HG02763 (cell line): ENCODE measurements at regions not wholly inside any gene's neighbourhood (a gene's known extent, or its start where the extent isn't known, plus 50 kb on each side); places are given as distances from the start of the nearest gene placed in this dataset.

Experiments
- ATAC-seq: cut with Tn5 transposase; IDR thresholded peaks from one replicate; pipeline ENCODE4 v1.9.1; 2021; ENCODE audit warnings: mild to moderate bottlenecking, moderate library complexity; ENCODE audit not compliant: unreplicated experiment

GRCh38 chr13:109381546-109382180 is 404.7 kb downstream of the IRS2 start:
- ATAC-seq, result no peak

GRCh38 chr13:109380457-109380856 is 405.9 kb downstream of the IRS2 start:
- ATAC-seq, result no peak

GRCh38 chr13:109379930-109380329 is 406.5 kb downstream of the IRS2 start:
- ATAC-seq, result no peak

- no peak for ATAC-seq
These were observed 409.4 kb downstream of the IRS2 start for GRCh38 chr13:109376936-109377335.

- no peak for ATAC-seq
These were observed 411.7 kb downstream of the IRS2 start for GRCh38 chr13:109374609-109375200.

GRCh38 chr13:109372666-109373065 is 413.7 kb downstream of the IRS2 start:
- no peak for ATAC-seq

GRCh38 chr13:109371066-109371465 is 415.3 kb downstream of the IRS2 start:
- ATAC-seq, result no peak

- no peak for ATAC-seq
These were observed 415.9 kb downstream of the IRS2 start for GRCh38 chr13:109370496-109370895.

- ATAC-seq, result no peak
These were observed 416.9 kb downstream of the IRS2 start for GRCh38 chr13:109369353-109370052.

- ATAC-seq, result no peak
These were observed 418.2 kb downstream of the IRS2 start for GRCh38 chr13:109368230-109368629.

GRCh38 chr13:109366525-109366924 is 419.9 kb downstream of the IRS2 start:
- ATAC-seq, result no peak

GRCh38 chr13:109363431-109363830 is 423.0 kb downstream of the IRS2 start:
- ATAC-seq, result no peak

GRCh38 chr13:109362616-109363015 is 423.8 kb downstream of the IRS2 start:
- ATAC-seq, result no peak

GRCh38 chr13:109361562-109362289 is 424.7 kb downstream of the IRS2 start:
- no peak for ATAC-seq

- ATAC-seq, result no peak
These were observed 428.5 kb downstream of the IRS2 start for GRCh38 chr13:109357751-109358471.

- no peak for ATAC-seq
These were observed 430.4 kb downstream of the IRS2 start for GRCh38 chr13:109355875-109356434.

GRCh38 chr13:109355166-109355565 is 431.2 kb downstream of the IRS2 start:
- ATAC-seq, result no peak

GRCh38 chr13:109351236-109351635 is 435.1 kb downstream of the IRS2 start:
- no peak for ATAC-seq

GRCh38 chr13:109348519-109349258 is 437.7 kb downstream of the IRS2 start:
- no peak for ATAC-seq

GRCh38 chr13:109346060-109346459 is 440.3 kb downstream of the IRS2 start:
- ATAC-seq, result no peak
